SKM-1 treated with dmso at 0.1 percent for 144 hours (cell line): ENCODE measurements at regions not wholly inside any gene's neighbourhood (a gene's known extent, or its start where the extent isn't known, plus 50 kb on each side); places are given as distances from the start of the nearest gene placed in this dataset.
A peak's percentile ranks its signal among the peaks of the same experiment; 100 is the strongest.

ENCODE experiments used
- DNase-seq: peaks from one replicate; lab custom pipeline; 2025; ENCODE audit not compliant: unreplicated experiment; lab: John Stamatoyannopoulos, UW

DNA sequence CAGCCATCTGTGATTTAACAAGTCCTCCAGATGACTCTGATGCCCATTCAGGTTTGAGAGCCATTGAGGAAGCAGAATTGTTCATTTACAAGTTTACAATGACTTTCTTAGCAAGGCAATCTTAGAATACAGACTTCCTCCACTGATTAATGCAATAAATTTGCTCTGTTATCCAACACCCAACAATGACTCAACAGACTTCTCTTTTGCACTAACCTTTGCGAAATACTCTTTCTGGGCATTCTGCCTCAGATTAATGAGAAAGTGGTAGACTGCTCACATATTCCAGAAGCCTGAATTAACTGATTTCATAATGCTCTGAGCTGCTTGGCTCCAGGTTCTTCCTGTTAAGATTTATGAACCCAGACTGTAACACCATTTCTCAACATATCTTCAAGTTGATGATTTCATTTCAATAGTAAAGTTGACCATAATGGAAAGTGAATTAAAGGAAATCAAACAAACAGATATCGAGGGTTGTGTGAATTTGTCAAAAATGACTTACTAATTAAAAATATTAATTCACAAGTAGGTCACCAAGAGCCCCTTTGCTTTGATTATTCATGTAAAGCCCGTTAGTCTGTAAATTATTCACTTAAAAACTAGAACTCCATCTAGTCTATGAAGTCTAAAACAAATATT, 70.5 kb upstream of the BLID start:
- DNase-seq = peak; percentile 93

DNA sequence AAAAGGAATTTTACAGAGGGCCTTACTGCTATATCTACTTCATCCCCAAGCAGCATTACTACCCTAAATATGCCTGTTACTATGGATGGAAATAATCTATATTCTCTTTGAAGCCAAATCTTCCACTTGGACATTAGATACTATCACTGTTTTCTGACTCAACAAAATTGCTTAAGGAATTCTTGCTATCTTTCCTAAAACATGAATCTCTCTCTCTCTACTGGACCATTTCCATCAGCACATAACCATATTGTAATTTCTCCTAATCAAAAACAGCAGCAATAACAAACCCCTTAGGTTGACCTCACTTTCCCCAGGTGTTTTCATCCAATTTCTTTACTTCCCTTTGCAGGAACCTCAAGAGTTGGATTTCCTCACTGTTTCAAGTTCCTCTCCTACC, 67.9 kb upstream of the BLID start:
- DNase-seq = no peak

DNA sequence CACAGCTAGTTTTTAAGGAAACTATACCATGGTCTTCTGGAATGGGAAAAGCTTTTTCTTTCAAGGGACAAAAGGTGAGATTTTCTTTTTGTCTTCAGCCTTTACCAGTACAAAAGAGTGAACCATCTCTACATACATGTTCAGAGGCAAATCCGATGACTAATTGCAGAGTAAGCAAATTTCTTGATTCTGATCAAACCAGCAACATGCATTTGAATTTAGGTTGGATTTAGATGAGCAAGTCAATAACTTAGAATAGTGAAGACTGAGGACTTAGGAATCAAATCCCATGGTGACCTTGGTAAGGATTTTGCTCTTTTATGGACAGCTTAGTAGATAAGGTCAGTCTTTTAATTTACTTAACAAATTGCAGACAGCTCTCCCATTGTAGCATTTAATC, 65.9 kb upstream of the BLID start:
- no peak for DNase-seq

DNA sequence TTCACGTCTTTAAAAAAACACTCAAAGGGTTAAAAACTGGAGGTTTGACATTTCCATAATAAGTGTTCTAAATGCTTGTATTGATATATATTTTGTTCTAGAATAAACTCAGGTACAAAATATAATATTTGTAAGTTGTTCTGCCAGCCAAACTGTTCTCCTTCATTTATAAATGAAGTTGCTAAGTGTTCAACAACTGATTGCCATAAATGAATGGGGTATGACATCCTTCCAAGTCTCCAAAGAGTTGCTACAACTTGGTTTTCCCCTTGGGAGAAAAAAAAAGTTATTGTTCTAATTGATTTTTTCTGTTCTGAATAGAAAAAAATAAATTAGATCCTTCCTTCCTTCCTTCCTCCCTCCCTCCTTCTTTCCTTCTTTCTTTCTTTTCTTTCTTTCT, 65.4 kb upstream of the BLID start:
- no peak for DNase-seq

DNA sequence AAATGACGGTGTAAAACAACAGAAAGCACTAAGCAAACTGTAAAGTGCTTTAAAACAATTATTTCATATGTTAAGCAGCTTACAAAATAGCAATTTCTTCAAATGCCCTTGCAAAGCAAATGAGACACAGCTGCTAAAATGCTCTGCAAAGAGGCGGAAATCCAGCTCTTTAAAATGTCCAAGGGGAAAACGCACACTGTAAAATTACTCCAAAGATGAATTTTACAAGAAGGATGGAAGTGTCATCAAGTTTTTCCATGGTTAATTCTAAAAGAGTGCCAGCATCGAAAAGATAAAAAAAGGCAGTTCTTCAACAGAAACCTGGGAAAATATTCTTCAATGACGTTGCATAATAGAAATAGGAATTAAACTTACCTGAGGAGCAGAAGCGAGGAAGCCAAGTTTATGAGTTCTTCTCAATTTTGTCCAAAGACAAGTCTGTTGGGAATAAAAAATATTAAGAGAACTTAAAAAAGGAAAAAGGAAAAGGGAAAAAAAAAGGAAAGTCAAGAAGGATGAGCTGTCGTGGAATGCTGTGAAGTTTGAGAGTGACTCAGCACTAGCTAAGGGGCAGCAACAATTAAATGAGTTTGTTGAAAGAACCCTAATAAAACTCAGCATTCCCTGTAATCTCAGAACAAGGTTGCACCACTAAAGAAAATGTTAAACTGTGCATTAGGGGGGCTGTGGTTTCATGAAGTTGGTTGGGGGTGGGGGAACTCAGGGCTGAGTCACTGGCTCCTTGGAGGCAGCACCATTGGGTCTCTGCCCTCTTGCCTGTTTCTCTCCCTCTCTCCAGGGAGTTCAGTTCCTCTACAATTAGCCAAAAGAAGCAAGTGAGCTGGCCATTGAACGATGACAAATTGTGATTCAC, 64.2 kb upstream of the BLID start:
- DNase-seq = no peak

DNA sequence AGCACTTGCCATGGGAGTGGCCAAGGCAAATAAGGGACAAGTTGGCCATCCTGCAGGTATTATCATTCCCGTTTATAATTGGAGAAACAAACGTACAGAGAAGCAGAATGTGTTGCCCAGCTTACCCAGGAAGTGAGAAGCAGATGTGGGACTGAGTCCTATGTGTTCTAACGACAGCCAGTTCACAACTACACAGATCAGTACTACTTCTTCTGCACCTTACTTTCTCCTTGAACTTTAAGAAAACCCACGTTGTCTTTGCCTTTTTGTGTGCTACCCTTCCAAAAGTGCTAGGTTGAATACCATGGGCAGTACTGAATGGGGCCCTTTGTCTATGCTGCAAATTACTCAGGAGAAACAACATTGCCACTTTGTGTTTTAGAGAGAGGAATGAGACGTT, 62.8 kb upstream of the BLID start:
- DNase-seq = no peak

DNA sequence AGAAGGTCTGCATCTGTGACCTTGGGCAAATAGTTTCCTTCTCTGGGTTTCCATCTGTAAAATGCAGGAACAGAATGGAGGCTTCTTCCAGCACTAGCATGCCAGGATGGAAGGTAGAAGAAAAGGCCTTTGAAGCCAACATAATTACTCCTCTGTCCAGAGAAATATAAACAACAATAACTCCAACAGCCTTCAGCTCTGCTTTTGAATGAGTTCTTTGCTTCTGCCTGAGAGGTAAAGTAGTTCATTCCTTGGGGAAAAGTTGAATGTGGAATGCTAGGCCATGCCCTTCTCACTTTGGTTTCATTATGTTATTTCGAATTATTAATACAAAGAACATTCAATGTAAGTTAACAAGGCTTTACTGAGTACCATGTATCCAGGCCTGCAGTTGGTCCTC, 61.2 kb upstream of the BLID start:
- DNase-seq = no peak

DNA sequence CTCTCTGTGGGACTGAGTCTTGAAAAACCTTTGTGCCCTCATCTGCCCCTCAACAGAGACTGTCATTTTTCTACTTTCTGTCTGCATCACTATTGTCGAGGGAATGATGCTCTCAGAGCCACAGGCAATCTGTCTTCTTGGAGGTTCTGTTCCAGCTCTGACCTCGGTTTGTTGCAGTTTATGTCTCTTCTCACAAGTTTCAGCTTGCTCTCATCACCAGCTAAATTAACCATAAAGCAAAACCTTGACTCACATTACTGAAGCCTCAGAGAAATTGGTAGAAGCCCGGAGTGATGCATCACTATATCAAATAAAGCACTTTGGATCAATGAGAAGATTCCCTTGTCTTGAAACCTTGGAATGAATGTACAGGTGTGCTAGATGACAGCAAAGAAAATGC, 60.6 kb upstream of the BLID start:
- no peak for DNase-seq

DNA sequence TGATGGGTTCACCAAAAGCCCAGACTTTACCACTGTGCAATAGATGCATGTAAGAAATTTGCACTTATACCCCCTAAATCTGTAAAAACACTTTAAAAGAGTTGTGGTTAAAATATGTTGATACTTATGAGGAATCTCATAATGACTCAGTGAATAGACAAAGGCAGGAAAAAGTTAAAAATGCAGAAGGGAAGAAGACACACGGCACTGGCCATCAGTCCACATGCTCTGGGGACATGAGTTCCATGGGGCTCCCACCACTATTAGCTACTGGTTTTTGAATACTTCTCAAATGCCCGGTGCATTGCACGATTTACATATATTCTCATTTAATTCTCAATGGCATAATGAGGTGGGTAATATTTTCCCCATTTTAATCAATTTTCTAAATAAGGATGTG, 59.3 kb upstream of the BLID start:
- no peak for DNase-seq

DNA sequence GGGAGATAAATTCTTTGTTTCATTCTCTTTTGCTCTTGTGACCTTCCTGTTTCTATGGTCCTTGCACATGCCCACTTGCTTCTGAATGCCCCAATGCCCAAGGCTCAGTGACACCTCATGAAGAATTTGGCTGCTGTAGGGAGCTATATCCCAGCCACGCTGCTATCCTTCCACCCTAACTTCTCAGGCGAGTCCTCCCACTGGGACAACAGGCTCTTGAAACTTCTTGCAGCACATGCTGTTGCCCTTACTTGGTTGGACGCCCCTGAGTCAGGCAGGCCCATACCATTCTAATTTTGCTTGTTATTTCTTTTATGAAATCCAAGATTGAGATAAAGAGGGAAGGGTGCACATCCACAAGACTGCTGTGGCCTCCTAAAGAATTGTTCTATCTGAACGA, 57.6 kb upstream of the BLID start:
- no peak for DNase-seq

DNA sequence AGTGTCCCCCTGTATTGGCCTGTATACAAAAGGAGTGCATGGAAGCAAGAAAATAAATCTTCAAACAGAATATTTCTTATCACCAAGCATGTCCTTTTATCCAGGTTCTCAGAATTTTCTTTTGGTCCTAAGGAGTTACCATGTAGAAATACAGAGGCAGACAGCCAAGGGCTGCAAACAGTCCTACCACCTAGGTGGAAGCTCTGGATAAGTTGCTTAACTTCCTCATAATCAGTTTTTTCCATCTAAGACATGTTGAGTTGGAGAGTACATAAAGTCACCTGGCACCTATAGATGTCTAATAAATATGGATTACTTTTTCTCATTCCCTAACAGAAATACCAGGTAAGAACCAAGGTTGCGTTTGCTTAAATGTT, 57.0 kb upstream of the BLID start:
- DNase-seq = no peak

DNA sequence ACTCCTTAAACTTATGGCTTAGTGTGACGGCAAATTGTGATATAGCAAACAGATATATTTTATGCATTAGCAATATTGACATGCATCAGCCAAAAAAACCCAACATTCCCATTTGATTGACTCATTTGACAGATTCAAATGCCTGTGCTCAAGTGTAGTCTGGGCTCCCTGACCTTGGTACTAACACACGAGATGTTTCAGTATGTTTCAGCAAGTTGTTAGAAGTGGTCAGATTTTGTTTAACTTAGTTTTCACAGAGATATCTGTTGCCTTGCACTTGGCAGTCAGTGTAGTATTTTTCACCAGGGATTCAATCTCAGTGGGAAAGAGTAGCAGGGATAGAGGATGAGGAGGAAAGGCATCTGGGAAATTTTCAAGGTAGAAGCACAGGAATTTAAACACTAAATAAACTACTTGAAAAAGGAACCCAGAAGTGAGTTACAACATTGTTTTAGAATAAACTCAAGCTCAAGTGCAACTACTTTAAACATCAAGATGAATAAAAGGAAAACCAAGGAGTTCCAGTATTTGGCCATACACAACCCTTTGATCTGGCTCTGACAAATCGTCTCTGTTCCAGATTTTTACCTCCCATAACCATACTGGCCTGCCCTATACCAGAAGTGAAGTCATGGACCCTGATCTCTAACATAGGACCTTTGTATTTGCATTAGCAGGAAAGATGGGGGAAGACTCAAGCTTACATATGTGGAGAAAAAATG, 56.5 kb upstream of the BLID start:
- no peak for DNase-seq

DNA sequence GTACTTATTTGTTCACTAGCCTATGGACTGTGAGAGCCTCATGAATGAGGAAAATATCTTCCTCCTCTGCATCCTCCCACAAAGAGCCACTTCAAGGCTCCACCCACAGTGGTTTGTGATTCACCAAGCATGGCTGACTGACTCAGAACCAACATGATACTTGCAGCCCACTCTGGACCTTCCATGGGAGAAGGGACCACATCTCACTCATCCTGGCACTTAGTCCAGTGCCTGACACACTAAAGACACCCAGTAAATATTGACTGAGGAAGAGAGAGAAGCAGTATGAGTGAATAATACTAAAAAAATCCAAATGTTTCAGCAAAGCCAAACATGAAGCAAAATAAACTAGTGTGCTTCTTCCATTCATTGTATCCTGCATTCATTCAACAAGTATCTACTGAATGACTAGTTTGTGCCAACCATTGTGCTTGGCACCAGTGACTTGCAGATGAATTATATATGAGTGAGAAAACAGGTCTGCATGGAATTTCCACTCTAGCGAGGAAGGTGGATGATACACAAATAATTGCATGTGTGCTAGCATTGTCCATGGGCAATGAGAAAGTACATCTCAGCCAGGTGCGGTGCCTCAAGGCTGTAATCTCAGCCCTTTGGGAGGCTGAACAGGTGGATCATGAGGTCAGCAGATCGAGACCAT, 54.9 kb upstream of the BLID start:
- DNase-seq = no peak

DNA sequence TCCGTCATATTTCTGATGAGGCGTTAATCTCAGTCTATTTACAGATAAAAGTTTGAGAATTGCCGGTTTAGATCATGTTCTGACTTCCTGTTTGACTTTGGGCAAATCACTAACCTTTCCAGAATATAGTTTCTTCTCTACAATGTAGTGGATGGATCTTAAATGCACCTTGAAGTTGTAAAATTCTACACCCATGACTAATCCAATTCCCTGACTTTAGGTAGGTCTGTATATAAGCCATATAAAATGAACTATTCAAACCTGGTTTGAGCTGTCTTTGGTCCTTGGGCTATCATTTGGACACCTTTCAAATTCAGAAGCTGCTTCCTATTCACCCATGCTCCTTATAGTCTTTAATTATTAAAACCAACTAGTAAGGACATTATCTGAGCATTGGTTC, 52.2 kb upstream of the BLID start:
- no peak for DNase-seq

DNA sequence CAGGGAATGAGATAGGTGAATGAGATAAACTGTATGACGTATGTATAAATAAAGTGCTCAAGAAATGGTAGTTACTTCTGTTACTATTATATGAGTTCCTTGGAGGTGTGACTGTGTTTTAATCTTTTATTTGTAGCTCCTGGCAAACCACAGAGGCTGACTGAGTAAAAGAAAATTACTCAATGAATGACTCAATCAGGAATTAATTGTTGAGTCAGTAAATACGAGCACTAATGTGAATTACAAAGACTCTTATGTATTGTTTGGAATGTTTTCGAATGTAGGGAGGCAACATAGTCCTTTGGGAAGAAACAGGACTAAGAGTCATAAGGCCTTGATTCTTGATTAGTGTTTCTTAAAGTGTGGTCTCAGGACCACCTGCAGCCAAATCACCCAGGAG, 51.1 kb upstream of the BLID start:
- no peak for DNase-seq

DNA sequence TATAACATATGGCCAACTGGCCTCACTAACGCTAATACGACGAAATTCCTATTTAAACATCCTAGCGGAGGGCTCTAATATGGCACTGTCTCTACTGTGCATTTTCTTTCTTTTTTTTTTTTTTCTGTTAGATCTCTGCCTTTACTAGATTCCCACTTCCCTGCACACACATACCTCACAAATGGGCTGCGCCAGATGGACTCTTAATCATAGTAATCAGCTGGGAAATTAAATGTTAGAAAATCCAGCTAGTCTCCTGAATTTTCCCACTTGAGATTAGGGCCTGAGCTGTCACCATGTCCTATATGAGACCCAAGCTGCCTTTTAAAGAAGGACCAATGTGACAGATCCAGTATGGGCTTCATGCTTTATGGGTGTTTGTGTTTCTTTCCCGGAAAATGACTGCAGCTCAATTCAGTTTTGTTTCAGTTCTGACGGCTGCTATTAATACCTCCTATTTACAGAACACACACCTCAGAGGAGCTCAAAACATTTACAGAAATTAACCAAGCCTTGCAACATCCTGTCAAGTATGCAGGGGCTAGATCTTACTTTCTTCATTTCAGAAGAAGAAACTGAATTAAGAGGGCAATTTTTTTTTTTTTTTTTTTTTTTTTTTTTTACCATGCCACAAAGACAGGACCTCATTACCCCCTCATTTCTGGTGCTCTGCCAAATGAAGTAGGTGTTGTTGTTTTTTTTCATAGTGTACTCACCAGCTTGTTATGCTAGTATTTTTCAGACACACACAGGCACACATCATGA, 49.8 kb upstream of the BLID start:
- no peak for DNase-seq
